ENCODE measurements at regions not wholly inside any gene's neighbourhood (a gene's known extent, or its start where the extent isn't known, plus 50 kb on each side); places are given as distances from the start of the nearest gene placed in this dataset.

GRCh38 chr3:180092889-180093288 is 56.2 kb upstream of the PEX5L start:
- no peak for DNase-seq (ENCODE audit: low spot score)

GRCh38 chr3:180093535-180093934 is 56.8 kb upstream of the PEX5L start:
- DNase-seq (ENCODE audit: low spot score), result no peak

GRCh38 chr3:180097626-180098025 is 60.9 kb upstream of the PEX5L start:
- no peak for DNase-seq (ENCODE audit: low spot score)

GRCh38 chr3:180102134-180102533 is 65.4 kb upstream of the PEX5L start:
- no peak for DNase-seq (ENCODE audit: low spot score)

- no peak for DNase-seq (ENCODE audit: low spot score)
Measured at GRCh38 chr3:180102604-180103003, 65.9 kb upstream of the PEX5L start.

- DNase-seq (ENCODE audit: low spot score), result no peak
Measured at GRCh38 chr3:180116203-180116602, 79.5 kb upstream of the PEX5L start.

GRCh38 chr3:180116658-180117057 is 79.9 kb upstream of the PEX5L start:
- DNase-seq (ENCODE audit: low spot score), result no peak

- DNase-seq (ENCODE audit: low spot score), result no peak
Measured at GRCh38 chr3:180117381-180118163, 80.8 kb upstream of the PEX5L start.

- no peak for DNase-seq (ENCODE audit: low spot score)
Measured at GRCh38 chr3:180119567-180119966, 82.8 kb upstream of the PEX5L start.

- no peak for DNase-seq (ENCODE audit: low spot score)
Measured at GRCh38 chr3:180123928-180124327, 87.2 kb upstream of the PEX5L start.

GRCh38 chr3:180131169-180131568 is 94.4 kb upstream of the PEX5L start:
- DNase-seq (ENCODE audit: low spot score), result no peak

GRCh38 chr3:180135101-180135500 is 98.4 kb upstream of the PEX5L start:
- DNase-seq (ENCODE audit: low spot score), result no peak

GRCh38 chr3:180138871-180139270 is 102.1 kb upstream of the PEX5L start:
- no peak for DNase-seq (ENCODE audit: low spot score)

- DNase-seq (ENCODE audit: low spot score), result no peak
Measured at GRCh38 chr3:180142041-180142440, 105.3 kb upstream of the PEX5L start.

GRCh38 chr3:180142472-180142871 is 105.7 kb upstream of the PEX5L start:
- DNase-seq (ENCODE audit: low spot score), result no peak

- no peak for DNase-seq (ENCODE audit: low spot score)
Measured at GRCh38 chr3:180161770-180162169, 125.0 kb upstream of the PEX5L start.

- no peak for DNase-seq (ENCODE audit: low spot score)
Measured at GRCh38 chr3:180175572-180175971, 138.8 kb upstream of the PEX5L start.

- DNase-seq (ENCODE audit: low spot score), result no peak
Measured at GRCh38 chr3:180176059-180176458, 139.3 kb upstream of the PEX5L start.

GRCh38 chr3:180177255-180177654 is 140.5 kb upstream of the PEX5L start:
- no peak for DNase-seq (ENCODE audit: low spot score)

- no peak for DNase-seq (ENCODE audit: low spot score)
Measured at GRCh38 chr3:180179562-180179961, 142.8 kb upstream of the PEX5L start.

GRCh38 chr3:180180795-180181194 is 144.1 kb upstream of the PEX5L start:
- DNase-seq (ENCODE audit: low spot score), result no peak

- no peak for DNase-seq (ENCODE audit: low spot score)
Measured at GRCh38 chr3:180181387-180181786, 144.7 kb upstream of the PEX5L start.

GRCh38 chr3:180183346-180183745 is 146.6 kb upstream of the PEX5L start:
- DNase-seq (ENCODE audit: low spot score), result no peak

GRCh38 chr3:180184816-180185215 is 148.1 kb upstream of the PEX5L start:
- no peak for DNase-seq (ENCODE audit: low spot score)

All from AG20443 (cell line).